HG03439 (cell line): ENCODE measurements at regions not wholly inside any gene's neighbourhood (a gene's known extent, or its start where the extent isn't known, plus 50 kb on each side); places are given as distances from the start of the nearest gene placed in this dataset.
"Not testable (repeated sequence)": the region's sequence is repeated elsewhere in the genome, so short reads cannot be mapped to it uniquely, and the experiment has no call there.

ENCODE experiments used
- ATAC-seq: cut with Tn5 transposase; IDR thresholded peaks from one replicate; pipeline ENCODE4 v1.9.1; 2021; ENCODE audit warnings: mild to moderate bottlenecking, moderate library complexity; ENCODE audit not compliant: unreplicated experiment

DNA sequence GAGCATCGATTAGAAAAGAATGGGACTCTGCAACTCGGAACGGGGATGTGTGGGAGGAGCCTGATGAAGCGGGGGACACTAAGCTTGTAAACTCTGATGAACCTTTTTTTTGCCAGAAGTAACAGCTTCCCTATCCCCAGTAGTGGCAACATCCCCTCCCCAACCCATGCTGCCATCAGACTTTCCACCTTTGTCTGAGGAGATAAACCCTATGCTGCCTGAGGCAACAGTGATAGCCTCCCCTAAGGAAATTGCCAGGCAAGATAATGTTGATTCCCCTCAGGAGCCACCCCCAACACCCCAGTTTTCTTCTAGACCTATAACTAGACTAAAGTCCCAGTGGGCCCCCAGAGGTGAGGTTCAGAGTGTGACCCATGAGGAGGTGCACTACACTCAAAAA is 173.7 kb downstream of the AKR1D1 start:
- no peak for ATAC-seq

DNA sequence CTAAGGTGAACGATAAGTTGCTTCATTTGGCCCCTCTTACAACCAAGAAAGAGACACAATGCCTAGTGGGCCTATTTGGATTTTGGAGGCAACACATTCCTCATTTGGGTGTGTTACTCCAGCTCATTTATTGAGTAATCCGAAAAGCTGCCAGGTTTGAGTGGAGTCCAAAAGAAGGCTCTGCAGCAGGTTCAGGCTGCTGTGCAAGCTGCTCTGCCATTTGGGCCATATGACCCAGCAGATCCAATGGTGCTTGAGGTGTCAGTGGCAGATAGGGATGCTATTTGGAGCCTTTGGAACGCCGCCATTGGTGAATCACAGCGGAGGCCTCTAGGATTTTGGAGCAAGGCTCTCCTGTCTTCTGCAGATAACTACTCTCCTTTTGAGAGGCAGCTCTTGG is 176.4 kb downstream of the AKR1D1 start:
- ATAC-seq: not testable (repeated sequence)

DNA sequence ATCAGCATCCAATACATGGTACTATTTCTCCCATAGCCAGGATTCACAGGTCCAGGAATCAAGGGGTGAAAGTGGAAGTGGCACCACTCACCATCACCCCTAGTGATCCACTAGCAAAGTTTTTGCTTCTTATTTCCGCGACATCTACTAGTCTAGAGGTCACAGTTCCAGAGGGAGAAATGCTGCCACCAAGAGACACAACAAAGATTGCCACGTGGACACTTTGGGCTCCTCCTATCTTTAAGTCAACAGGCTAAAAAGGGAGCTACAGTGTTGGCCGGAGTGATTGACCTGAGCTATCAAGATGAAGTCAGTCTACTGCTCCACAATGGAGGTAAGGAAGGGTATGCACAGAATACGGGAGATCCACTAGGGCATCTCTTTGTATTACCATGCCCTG is 178.2 kb downstream of the AKR1D1 start:
- no peak for ATAC-seq

DNA sequence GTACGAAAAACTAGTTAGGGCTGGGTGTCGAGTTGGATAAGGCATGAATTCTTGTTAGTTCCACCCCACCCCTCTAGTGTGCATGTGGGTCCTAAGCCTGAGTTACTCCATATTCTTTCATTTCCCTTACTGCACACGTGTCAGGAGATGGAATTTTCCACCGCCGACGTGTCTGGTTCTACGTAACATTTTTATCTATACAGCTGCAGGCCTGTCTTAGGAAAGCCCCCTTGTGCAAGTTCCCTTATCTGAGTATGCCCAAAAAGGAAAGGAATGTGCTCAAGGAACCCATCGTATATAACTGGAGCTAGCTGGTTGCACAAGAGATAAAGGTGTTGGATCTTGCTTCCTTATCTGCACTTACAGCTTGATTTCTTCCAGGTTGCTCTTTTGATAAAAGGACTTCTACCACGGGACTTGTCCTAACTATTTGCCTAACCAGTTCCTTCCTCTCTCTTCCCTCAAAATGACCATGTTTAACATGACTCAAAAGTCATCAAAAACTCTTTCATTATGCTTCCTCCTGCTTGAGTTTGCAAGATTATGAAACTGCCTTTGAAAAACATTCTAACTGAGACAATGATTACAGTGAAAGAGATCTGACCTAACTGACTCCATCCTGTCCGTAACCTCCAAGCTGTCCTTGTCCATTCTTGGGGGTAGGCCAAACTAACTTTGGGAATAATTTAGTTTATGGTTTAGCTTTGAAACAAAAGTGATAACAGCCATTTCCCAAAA is 181.4 kb downstream of the AKR1D1 start:
- no peak for ATAC-seq

DNA sequence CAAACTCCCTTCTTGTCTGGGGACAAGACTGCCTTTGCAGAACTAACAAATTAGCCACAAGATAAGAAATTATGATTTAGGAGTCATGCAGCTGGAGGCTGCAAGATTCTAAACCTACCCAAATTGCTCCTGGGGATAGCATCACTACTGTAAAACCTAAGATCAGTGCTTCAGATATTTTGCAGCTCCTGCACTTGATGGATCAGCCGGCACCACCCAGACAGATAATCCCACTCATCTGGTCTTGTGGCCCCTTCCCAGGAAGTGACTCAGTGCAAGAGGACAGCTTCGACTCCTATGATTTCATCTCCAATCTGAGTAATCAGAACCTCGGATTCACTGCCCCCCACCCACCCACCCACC is 181.9 kb downstream of the AKR1D1 start:
- no peak for ATAC-seq

DNA sequence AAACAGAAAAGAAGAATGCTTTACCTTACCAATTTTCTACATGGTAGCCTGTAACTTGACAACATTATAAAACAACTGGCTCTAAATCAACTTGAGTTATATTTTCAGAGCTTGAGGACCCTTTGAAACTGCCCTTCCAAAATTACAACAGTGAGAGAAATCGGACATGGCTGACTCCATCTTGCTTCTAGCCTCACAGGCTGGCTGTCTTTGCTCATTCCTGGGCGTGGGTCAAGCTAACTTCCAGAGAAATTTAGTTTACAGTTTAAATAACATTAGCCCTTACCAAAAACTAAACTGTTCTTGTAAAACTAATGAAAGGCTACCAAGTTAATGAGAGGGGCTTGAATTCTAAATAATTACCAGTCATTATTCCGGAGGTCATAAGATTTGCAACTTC is 183.4 kb downstream of the AKR1D1 start:
- no peak for ATAC-seq

DNA sequence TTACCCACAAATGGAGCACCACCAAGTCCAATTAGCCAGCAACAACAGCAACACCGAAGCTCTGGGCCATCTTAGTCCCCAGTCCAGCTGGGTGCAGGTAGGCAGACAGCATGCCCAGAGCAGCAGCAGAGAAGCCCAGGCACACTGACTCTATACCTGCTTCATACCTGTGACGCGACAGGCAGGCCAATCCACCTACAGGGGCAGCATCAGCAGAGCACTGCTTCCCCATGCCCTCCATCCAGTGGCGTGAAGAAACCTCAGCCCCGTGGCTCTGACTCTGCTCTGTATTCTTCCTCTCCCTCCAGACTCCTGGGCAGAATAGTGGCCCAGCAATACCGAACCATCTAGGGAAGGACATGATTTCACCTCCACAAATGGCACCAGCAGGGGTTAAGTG is 191.7 kb downstream of the AKR1D1 start:
- ATAC-seq: no peak

DNA sequence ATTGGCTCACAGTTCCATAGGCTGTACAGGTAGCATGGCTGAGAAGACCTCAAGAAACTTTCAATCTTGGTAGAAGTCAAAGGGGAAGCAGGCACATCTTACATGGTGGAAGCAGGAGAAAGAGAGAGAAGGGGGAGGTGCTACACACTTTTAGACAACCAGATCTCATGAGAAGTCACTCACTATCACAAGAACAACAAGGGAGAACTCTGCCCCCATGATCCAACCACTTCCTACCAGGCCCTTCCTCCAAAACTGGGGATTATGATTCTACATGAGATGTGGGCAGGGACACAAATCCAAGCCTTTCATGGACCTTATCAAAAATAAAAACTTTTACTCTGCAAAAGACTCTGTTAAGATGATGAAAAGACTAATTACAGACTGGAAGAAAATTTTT is 183.2 kb upstream of the TRIM24 start:
- no peak for ATAC-seq

DNA sequence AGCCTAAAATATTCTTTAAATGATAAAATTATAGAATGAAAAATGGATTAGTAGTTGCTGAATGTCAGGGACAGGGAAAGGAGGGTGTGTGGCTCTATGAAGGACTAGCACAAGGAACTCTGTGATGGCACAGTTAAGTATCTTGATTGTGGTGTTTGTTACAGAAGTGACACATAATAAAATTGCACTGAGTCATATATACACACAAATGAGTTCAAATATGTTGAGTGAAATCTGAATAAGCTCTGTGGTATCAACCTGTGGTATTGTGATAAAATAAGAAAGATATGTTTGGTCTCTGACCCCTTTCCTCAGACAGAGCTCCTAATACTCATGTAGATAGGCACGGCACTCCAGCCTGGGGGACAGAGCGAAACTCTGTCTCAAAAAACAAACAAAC is 181.5 kb upstream of the TRIM24 start:
- ATAC-seq: no peak

DNA sequence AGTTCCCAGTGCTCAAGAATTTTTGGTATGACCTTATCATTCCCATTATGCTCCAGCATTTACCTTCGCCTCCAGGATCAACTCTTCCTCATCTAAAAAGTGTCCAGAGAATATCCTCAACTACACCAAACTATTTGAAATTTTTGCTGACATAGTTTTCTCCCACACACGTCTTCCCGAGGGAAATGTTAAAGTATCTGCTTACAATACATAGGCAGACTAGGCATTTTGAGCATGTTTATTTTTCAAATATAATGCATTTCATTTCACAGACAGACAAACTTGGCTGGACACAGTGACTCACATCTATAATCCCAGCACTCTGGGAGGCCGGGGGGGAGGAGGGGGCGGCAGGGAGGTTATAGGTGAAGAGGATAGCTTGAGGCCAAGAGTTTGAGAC is 177.1 kb upstream of the TRIM24 start:
- no peak for ATAC-seq

DNA sequence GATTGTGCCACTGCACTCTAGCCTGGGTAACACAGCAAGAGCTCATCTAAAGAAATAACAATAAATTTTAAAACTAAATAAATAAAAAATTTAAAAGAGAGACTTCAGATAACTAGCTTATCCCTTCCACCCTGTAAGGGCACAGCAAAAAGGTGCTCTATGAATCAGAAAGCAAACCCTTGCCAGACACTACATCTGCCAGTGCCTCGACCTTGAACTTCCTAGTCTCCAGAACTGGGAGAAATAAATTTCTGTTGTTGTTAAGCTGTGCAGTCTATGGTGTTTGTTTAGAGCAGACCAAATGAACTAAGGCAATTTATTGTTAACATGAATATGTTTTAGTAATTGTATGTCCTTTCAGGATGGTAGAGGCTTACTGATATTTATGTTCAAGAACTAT is 174.9 kb upstream of the TRIM24 start:
- no peak for ATAC-seq

DNA sequence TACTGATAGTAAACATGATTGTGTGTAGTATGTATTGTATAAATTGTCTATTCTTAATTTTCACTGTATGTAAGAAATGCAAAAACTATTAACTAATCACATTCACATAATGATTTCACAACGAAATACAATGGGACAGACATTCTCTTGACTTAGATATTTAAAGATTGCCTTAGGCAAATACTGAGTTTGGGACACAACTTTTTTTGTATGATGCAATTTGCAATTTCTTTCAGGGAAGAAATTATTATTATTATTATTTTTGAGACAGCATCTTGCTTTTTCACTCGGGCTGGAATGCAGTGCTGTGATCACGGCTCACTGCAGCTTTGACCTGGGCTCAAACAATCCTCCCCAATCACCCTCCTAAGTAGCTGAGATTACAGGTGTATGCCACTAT is 173.2 kb upstream of the TRIM24 start:
- ATAC-seq: no peak

DNA sequence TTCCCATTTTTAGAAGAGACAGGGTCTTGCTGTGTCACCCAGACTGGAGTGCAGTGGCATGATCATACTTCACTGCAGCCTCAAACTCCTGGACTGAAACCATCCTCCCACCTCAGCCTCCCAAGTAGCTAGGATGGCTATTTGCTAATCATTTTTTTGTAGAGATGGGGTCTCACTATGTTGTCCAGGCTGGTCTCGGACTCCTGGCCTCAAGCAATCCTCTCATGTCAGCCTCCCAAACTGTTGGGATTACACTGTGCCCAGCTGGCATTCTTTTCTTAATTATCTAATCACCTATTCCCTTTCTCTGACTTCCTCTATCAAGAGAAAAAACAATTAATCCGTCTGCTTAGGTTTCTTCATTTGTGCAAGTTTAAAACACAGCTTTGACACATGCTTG is 172.5 kb upstream of the TRIM24 start:
- no peak for ATAC-seq

DNA sequence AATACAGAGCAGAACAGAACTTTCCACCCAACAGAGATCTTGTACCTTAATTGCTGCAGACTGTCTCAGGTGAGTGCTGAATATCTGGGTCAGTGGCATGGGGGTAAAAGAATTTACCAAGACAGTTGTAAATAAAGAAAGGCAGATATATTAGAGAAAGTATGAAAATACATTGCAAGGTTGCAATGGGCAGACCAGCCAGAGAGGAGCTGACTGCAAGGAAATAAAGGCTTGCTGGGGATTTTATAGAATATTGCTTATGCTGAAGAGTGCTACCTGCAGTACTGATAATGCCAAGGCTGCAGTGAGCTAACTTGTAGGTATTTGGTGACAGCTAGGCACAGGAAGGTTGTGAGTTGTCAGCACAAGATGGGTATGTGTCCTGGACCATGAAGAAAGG is 171.0 kb upstream of the TRIM24 start:
- no peak for ATAC-seq

DNA sequence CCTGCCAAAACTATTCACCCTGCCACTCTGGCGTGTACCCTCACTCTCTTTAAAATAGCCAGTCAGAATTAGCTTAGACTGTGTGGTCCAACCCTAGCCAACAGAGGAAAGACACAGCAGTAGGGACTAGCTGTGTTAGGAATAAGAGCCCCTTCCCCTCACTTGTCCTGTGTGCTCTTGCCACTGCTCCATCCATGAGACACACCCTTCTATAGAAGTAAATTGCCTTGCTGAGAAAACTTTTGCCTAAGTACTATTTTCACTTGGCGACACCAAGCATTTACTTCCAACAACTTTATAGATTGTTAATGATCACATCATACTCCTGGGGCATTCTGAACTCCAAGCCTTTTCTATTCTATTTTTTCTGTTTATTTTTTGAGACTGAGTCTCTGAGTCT is 170.2 kb upstream of the TRIM24 start:
- no peak for ATAC-seq

DNA sequence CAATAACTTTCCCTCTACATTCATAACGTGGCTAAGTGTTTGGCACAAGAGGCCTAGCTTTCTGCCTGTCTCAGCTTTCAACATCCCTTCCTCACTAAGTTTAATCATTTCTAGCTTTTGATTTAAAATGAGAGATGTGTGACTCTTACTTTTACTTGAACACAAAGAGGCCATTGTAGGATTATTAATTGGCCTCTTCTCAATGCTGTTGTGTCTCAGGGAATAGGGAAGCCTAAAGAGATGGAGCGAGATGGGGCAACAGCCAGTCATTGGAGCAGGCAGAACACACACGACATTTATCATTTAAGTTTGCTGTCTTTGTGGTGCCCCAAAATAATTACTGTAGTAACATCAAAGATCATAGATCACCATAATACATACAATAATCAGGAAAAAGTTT is 167.1 kb upstream of the TRIM24 start:
- ATAC-seq: no peak

DNA sequence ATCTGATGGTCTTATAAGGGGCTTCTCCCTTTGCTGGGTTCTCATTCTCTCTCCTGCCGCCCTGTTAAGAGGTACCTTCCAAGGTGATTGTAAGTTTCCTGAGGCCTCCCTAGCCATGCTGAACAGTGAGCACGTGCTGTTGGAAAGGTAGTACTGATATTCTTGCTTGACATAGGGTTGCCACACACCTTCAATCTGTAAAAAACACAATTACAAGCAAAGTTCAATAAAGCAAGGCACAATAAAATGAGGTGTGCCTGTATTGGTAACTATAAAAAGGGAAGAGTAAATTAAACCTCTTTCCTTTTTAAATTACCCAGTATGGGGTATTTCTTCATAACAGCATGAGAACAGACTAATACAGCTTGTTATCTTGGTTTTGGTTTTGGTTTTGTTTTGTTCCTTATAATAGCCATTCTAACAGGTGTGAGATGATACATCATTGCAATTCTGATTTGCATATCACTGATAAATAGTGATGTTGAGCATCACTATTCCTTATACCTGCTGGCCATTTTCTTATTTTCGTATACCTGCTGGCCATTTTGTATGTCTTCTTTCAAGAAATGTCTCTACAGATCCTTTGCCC is 164.9 kb upstream of the TRIM24 start:
- ATAC-seq: no peak

DNA sequence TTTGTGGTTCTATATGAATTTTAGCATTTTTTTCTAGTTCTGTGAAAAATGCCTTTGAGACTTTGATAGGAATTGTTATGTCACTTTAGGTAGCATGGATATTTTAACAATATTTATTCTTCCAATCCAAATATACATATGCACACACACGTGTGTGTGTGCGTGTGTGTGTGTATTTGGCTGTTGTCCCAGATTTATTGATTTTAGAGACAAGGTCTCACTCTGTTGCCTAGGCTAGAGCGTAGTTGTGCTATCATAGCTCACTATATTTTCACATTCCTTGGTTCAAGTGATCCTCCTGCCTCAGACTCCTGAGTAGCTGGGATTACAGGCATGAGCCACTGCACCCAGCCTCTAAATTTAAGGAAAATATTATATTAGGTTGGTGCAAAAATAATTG is 162.5 kb upstream of the TRIM24 start:
- no peak for ATAC-seq

DNA sequence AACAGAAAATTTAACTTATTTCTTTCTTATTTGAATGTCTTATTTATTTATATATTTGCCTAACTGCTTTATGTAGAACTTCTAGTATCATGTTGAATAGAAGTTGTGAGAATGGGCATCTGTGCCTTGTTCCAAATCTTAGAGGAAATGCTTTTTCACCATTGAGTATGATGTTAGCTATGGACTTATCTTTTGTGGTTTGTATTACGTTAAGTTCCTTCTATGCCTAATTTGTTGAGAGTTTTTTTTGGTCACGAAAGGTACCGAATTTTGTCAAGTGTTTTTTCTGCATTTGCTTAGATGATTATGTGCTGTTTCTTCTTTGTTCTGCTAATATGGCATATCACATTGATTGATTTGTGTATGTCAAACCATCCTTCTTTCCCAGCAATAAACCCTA is 161.0 kb upstream of the TRIM24 start:
- no peak for ATAC-seq

DNA sequence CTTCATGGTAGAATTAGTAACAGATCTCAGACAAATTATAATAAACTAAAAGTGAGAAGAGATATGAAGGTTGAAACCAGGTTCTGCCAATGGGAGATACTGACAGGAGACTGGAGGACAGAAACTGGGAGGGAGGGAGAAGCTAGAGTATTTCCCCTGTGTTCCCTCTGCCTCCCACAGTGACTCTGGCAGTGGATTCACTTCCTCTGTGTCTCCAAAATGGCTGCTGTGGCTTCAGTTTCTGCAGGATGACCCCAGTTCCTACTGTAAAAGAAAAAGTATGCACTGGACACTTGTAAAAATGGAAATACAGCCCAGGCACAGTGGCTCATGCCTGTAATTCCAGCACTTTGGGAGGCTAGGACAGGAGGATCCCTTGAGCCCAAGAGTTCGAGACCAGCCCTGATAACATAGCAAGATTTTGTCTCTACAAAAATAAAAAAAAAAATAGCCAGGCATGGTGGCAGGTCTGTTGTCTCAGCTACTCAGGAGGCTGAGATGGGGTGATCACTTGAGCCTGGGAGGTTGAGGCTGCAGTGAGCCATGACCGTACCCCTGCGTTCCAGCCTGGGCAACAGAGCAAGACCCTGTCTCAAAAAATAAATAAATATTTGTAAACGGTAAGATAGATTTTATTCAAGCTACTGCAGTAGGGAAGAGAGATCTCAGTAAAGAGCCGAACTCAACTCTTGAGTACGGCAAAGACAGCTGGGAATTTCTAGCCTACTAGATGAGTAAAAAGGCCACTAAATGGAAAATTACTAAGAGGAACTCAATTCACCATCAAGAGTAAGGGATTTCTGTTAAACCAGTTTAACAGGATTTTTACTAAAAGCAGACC is 156.6 kb upstream of the TRIM24 start:
- ATAC-seq: no peak

DNA sequence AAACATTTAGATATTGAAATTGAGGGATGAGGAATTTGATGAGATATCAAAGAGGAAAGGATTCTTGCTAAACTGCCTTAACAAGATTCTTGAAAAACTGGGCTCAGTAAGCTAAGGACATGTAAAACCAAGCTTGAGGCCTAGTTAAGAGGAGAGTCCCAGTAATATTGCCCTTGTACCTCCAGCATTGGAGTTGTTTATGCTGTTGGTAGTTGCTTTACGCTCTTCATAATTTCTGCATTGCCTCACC is 156.1 kb upstream of the TRIM24 start:
- ATAC-seq: no peak

DNA sequence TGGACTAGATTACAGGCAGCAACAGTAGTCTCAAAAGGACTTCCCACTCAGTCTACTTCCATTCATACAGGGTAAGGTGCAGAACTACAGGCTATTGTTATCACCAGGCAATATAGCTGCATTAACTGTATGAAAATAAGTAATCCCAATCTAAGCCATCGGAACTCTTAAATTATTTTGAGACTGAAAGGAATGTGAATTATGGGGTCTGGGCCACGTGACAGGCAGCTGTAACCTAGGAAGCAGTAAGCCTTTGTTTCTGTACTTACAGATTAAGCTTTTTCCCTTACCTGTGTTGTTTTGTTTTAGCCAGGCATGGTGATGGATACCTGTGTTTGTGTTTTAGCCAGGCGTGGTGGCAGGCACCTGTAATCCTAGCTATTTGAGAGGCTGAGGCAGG is 152.4 kb upstream of the TRIM24 start:
- ATAC-seq: no peak

DNA sequence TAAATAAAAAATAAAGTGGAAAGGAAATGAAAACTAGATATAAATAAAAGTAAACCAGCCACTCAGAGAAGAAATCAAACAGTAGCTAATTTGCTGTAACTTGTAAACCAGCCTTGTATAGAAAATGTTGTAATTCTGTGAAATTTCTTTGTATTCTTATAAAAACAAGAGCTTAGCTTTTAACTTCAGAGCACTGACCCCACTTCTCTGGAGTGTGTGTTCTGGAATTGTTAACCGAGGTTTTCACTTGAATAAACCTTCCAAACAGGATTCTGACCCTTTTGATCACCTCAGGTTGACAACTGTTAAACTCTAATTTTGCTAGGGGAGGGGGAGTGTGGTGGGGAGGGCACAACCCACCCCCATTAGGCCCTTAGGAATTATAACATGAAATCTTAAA is 151.9 kb upstream of the TRIM24 start:
- ATAC-seq: no peak
